AG10803 (cell line): ENCODE measurements at regions not wholly inside any gene's neighbourhood (a gene's known extent, or its start where the extent isn't known, plus 50 kb on each side); places are given as distances from the start of the nearest gene placed in this dataset.

Source experiments
- DNase-seq: peaks from one replicate; pipeline ENCODE4 v3.0.0; 2010; ENCODE audit warnings: low read depth
- H3K4me3 ChIP-seq: 2 replicates; pipeline ENCODE4 v1.5.1; 2011; ENCODE audit warnings: mild to moderate bottlenecking, low read length, control low read depth
- TF ChIP-seq, protein P1 (sequence below): conservative IDR thresholded peaks from 2 replicates; pipeline ENCODE4 v1.5.1; 2011; ENCODE audit warnings: mild to moderate bottlenecking, low read length, control low read depth, inconsistent platforms

DNA sequence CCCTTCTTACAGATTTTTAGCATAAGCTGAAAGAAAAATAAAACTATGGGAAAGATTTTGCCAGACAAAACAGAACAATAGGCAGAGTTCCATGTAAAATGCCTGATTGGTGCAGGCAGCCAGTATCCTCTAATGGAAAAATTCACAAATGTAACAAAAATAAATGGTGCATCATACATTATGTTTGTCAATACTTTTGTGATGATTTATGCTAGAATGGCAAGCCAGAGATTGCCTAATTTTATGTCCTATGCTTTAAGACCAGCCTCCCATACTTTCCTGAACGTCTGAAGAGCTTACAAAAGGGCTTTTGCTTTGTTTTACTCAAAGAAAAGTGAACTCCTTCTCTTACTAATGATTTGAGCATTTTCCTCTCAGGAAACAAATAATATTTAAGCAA lies 81.5 kb upstream of the KCNJ15 start:
- no peak overlapping the region for H3K4me3 ChIP-seq
- TF ChIP-seq, protein P1, sequence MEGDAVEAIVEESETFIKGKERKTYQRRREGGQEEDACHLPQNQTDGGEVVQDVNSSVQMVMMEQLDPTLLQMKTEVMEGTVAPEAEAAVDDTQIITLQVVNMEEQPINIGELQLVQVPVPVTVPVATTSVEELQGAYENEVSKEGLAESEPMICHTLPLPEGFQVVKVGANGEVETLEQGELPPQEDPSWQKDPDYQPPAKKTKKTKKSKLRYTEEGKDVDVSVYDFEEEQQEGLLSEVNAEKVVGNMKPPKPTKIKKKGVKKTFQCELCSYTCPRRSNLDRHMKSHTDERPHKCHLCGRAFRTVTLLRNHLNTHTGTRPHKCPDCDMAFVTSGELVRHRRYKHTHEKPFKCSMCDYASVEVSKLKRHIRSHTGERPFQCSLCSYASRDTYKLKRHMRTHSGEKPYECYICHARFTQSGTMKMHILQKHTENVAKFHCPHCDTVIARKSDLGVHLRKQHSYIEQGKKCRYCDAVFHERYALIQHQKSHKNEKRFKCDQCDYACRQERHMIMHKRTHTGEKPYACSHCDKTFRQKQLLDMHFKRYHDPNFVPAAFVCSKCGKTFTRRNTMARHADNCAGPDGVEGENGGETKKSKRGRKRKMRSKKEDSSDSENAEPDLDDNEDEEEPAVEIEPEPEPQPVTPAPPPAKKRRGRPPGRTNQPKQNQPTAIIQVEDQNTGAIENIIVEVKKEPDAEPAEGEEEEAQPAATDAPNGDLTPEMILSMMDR = no peak
- DNase-seq = peak; percentile 58

DNA sequence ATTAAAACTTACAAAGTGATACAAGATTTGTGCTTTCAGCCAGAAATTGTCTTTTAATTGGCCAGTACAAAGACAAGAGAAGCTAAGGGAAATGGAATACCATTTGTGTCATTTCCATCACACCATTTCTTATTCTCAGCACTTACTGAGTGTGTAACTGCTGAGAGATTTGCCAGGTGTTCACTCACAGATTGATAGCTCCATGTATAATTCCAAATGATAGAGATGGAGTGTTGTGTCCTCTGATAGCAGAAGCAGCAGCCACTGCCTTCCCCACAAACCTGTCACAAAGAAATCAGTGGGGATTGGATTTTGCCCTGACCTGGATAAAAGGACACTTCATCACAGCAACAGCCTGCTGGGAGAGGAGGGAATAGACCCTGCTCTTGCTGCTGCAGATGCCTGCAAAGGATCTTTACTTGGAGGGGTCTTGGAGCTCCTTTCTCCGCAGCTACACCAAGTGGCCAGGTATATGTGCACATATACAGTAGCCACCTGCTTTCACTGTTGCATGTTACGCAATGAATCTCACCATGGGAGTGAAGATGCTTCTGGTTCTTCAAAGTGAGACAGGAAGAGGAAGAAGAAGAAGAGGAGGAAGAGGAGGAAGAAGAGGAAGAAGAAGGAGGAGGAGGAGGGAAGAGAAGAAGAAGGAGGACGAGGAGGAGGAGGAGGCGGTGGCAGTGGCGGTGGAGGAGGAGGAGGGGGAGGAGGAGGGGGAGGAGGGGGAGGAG lies 78.7 kb upstream of the KCNJ15 start:
- TF ChIP-seq, protein P1 = no peak
- H3K4me3 ChIP-seq = no peak overlapping the region
- no peak for DNase-seq

DNA sequence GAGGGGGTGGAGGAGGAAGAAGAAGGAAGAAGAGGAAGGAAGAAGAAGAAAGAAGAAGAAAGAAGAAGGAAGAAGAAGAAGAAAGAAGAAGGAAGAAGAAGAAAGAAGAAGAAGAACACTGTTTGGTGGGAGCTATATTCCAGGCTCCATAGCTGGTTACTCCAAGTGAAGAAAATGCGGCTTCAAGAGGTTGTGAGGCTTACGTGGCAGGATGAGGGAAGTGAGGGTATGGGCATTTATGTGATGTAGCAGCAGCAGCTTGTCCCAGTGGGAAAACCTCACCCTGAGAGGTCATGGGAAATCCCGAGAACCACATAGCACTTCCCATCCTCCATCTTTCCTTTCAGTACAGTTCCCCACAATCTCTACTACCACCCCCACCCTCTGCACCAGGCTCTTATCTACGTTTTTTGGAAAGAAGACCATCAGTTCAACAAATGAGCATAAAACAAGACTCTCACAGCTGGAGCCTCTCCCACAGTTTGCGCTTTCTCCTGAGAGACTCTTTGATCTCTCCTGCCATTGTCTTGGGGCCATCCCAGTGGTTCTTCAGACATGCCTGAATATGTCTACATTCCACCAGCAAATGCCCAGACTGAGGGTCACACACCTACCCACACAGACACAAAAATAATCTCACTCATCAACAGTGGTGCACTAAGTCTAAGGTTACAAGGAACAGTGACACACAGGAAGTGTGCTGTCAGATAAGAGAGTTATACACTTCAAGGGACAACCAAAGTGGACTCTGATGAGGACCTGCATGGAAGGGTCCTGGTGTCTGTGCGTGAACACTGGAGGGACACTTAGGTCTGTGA lies 77.9 kb upstream of the KCNJ15 start:
- no peak for DNase-seq
- TF ChIP-seq, protein P1 = no peak
- H3K4me3 ChIP-seq = no peak overlapping the region

DNA sequence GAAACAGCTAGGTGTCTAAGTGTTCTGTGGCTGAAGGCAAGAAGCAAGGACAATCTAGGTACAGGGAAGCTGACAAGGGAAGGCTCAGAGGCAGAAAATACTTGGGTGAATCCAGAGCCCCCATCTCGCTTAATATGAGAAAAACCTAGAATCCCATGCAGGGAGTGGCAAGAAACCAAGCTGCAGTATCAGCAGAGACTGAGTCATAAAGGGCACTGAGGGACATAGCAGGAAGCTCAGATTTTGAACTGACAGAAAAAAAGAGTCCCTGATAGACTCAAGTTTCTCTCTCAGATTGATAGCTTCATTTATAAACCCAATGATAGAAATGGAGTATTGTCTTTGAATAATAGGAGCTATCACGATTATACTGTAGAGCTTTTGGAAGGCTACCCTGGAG lies 77.3 kb upstream of the KCNJ15 start:
- no peak for DNase-seq
- TF ChIP-seq, protein P1 = no peak
- H3K4me3 ChIP-seq = no peak overlapping the region

DNA sequence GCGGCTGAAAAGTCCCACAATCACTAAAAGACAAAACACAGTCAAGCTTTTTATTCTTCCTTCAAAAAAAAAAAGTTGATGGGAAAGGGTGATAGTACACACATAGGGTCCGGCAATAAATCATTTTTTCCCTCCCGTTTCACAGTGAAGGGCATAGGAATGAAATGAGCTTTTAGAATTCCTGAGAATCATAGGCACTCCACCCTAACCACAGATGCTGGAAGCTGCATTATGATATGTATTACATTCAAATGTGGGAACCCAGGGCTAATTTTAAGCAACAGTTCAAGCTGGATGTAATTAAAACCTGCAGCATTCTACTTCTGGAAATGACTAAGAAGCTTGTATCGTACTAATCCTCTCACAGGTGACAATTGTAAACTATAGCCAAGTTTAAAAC lies 75.7 kb upstream of the KCNJ15 start:
- no peak overlapping the region for H3K4me3 ChIP-seq
- DNase-seq = peak; percentile 92
- TF ChIP-seq, protein P1 = no peak

DNA sequence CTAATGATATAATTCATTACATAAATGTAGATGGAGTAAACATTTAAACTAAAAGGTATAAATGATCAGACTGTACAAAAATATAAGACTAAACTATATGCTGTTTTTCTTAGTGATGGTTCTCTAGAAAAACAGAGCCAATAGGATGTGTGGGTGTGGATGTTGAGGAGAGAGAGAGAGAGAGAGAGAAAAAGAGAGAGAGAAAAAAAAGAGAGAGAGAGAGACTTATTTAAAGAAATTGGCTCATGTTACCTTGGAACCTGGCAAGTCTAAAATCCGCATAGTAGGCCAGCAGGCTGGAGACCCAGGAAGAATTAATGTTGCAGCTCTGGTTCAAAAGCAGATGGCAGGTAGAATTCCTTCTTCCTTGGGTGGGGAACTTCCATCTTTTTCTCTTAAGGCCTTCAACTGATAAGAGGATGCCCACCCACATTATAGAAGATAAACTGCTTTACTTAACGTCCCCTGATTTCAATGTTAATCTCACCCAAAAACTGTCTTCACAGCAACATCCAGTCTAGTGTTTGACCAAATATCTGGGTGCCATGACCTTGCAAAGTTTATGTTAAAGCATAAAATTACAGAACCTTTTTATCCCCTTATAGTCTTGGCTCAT lies 74.3 kb upstream of the KCNJ15 start:
- no peak for DNase-seq
- no peak overlapping the region for H3K4me3 ChIP-seq
- TF ChIP-seq, protein P1 = no peak
